CD4-positive, alpha-beta T cell (primary cell): ENCODE measurements at regions not wholly inside any gene's neighbourhood (a gene's known extent, or its start where the extent isn't known, plus 50 kb on each side); places are given as distances from the start of the nearest gene placed in this dataset.

Experiments used
- ATAC-seq: fragments of 200-7000 bp; cut with Tn5 transposase; one replicate; pipeline ENCODE4 v1.10.0; 2022; ENCODE audit warnings: mild to moderate bottlenecking; ENCODE audit not compliant: poor library complexity
- CTCF ChIA-PET: fragments of 350-600 bp; sonication (Branson Sonifier 250); formaldehyde crosslinking; loops from one replicate; lab custom pipeline; 2021; ENCODE audit warnings: antibody characterized with exemption, inconsistent platforms; lab: Charles Lee
- POLR2A ChIA-PET: fragments of 350-600 bp; sonication (Branson Sonifier 250); formaldehyde crosslinking; loops from one replicate; lab custom pipeline; 2021; ENCODE audit warnings: antibody characterized with exemption, inconsistent platforms; lab: Charles Lee
- DNase-seq, 14 experiments: peaks; one replicate each; pipeline ENCODE4 v3.0.0-alpha.2; 2013 to 2020; ENCODE audit warnings: mixed read lengths in 2 of 14
- H3K27ac ChIP-seq, 2 donors: one replicate each; pipeline versions ENCODE4 v1.5.1 to v1.7.0; 2013; ENCODE audit warnings: low read length in 2 of 2, low read depth in 1 of 2, mild to moderate bottlenecking in 1 of 2
- H3K27me3 ChIP-seq, 2 experiments: 1 replicate in 1 of 2; 2 replicates in 1 of 2; pipeline versions ENCODE4 v1.6.1 to v1.7.0; 2013; ENCODE audit warnings: low read length in 2 of 2, control low read depth in 1 of 2, mild to moderate bottlenecking in 1 of 2, moderate library complexity in 1 of 2; ENCODE audit not compliant: insufficient read depth in 2 of 2, control insufficient read depth in 1 of 2
- H3K36me3 ChIP-seq: one replicate; pipeline ENCODE4 v1.6.1; 2013; ENCODE audit warnings: low read length, control low read depth; ENCODE audit not compliant: insufficient read depth
- H3K4me1 ChIP-seq: one replicate; pipeline ENCODE4 v1.6.1; 2013; ENCODE audit warnings: low read length, control low read depth; ENCODE audit not compliant: insufficient read depth
- H3K4me3 ChIP-seq: one replicate; pipeline ENCODE4 v1.5.1; 2013; ENCODE audit warnings: mild to moderate bottlenecking, low read length, moderate library complexity
- H3K9me3 ChIP-seq, 2 experiments: 1 replicate in 1 of 2; 2 replicates in 1 of 2; pipeline versions ENCODE4 v1.6.1 to v1.7.0; 2013; ENCODE audit warnings: low read length in 2 of 2, mild to moderate bottlenecking in 2 of 2, control low read depth in 1 of 2, moderate library complexity in 1 of 2; ENCODE audit not compliant: control insufficient read depth in 1 of 2, insufficient read depth in 1 of 2
- H3K27ac Mint-ChIP-seq: one replicate; pipeline ENCODE4 v1.8.0; 2020; ENCODE audit warnings: mixed read lengths
- H3K27me3 Mint-ChIP-seq: one replicate; pipeline ENCODE4 v1.8.0; 2021; ENCODE audit warnings: mixed read lengths
- H3K36me3 Mint-ChIP-seq: one replicate; pipeline ENCODE4 v1.8.0; 2021; ENCODE audit warnings: low read depth, mixed read lengths
- H3K4me1 Mint-ChIP-seq: one replicate; pipeline ENCODE4 v1.8.0; 2021; ENCODE audit warnings: low read depth, mixed read lengths
- H3K4me3 Mint-ChIP-seq: one replicate; pipeline ENCODE4 v1.8.0; 2020; ENCODE audit warnings: mild to moderate bottlenecking, mixed read lengths
- H3K9me3 Mint-ChIP-seq: one replicate; pipeline ENCODE4 v1.8.0; 2020; ENCODE audit warnings: mixed read lengths
- CTCF ChIP-seq: fragments of 200-600 bp; IDR thresholded peaks from one replicate; pipeline ENCODE4 v1.8.0; 2022; ENCODE audit warnings: antibody characterized with exemption, mild to moderate bottlenecking
- intact Hi-C, 2 experiments: fragments of 100-400 bp; cut with DNase I in 1 of 2; cut with micrococcal nuclease in 1 of 2; formaldehyde crosslinking; loops; one replicate each; pipeline versions ENCODE4 v1.15.1 to v1.9.0; 2023 to 2025; cut with DNase I, micrococcal nuclease

DNA sequence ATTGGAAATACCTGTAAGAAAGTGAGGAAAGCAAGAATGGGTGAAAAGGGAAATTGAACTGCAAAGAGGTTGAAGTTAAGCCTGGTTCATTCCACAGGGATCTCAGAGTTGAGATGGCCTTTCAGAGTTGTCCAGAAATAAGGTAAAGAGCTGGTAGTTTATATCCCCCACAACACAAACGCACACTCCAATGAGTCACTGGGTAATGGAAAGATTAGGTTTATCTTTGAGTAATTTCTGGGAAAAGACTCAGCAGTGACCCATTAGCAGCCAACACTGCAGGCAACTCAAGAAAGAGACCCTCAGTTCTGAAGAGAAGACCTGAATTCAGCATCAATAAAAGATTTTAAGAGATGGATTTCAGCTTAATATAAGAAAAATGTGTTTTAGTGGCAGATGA is 485.5 kb downstream of the PTPRC start:
- Histone ChIP-seq H3K27me3 (no peaks in the 10 kb centered on the region), H3K36me3 (no peaks in the 10 kb centered on the region), H3K4me1 (no peaks in the 10 kb centered on the region), H3K9me3 (no peaks in the 10 kb centered on the region), H3K4me3 (no peak overlapping the region), H3K27ac (no peak overlapping the region)
- Mint-ChIP-seq H3K27me3 (no peaks in the 10 kb centered on the region), H3K36me3 (no peaks in the 10 kb centered on the region), H3K27ac (no peak overlapping the region), H3K4me3 (no peak overlapping the region), H3K4me1 (peaks cover 3% of the 10 kb centered on the region), H3K9me3 (no peaks in the 10 kb centered on the region)
- intact Hi-C loops, result no loop called here
- ATAC-seq (no peak), DNase-seq (no peak)
- ChIA-PET POLR2A (no interaction called here), CTCF (interaction anchor here (1.6 kb wide), 1 partner anchor 14 kb away, joined by 5 read pairs; no protein-coding TSS in a partner anchor)
- no peak for TF ChIP-seq CTCF

GRCh38 chr1:199129247-199129646 is 490.4 kb downstream of the PTPRC start:
- no peaks in the 10 kb centered on the region for H3K4me1 ChIP-seq
- Mint-ChIP-seq H3K27me3 (no peaks in the 10 kb centered on the region), H3K27ac (no peak overlapping the region), H3K9me3 (no peaks in the 10 kb centered on the region), H3K4me3 (no peak overlapping the region), H3K36me3 (no peaks in the 10 kb centered on the region), H3K4me1 (no peaks in the 10 kb centered on the region)
- intact Hi-C loops, result no loop called here
- no peak overlapping the region for H3K4me3 ChIP-seq
- H3K27ac ChIP-seq, result no peak overlapping the region
- TF ChIP-seq CTCF, result no peak
- no peaks in the 10 kb centered on the region for H3K36me3 ChIP-seq
- no peaks in the 10 kb centered on the region for H3K27me3 ChIP-seq
- H3K9me3 ChIP-seq, result no peaks in the 10 kb centered on the region
- no peak for ATAC-seq
- ChIA-PET CTCF (no interaction called here), POLR2A (no interaction called here)
- no peak for DNase-seq

- ATAC-seq (no peak), DNase-seq (no peak)
- Histone ChIP-seq H3K4me1 (no peaks in the 10 kb centered on the region), H3K4me3 (no peak overlapping the region), H3K36me3 (no peaks in the 10 kb centered on the region), H3K9me3 (no peaks in the 10 kb centered on the region), H3K27me3 (no peaks in the 10 kb centered on the region), H3K27ac (no peak overlapping the region)
- H3K36me3 Mint-ChIP-seq, result no peaks in the 10 kb centered on the region
- H3K4me1 Mint-ChIP-seq, result no peaks in the 10 kb centered on the region
- intact Hi-C loops, result no loop called here
- TF ChIP-seq CTCF, result no peak
- H3K27me3 Mint-ChIP-seq, result no peaks in the 10 kb centered on the region
- ChIA-PET POLR2A (no interaction called here), CTCF (no interaction called here)
- no peak overlapping the region for H3K27ac Mint-ChIP-seq
- no peaks in the 10 kb centered on the region for H3K9me3 Mint-ChIP-seq
- no peak overlapping the region for H3K4me3 Mint-ChIP-seq
These were observed 493.2 kb downstream of the PTPRC start for GRCh38 chr1:199132006-199132405.
